ENCODE measurements at regions not wholly inside any gene's neighbourhood (a gene's known extent, or its start where the extent isn't known, plus 50 kb on each side); places are given as distances from the start of the nearest gene placed in this dataset.
"Not testable (repeated sequence)": the region's sequence is repeated elsewhere in the genome, so short reads cannot be mapped to it uniquely, and the experiment has no call there.

GRCh38 chr15:28789401-28790114, 58.9 kb downstream of the GOLGA6L7 start:
- DNase-seq (ENCODE audit: low spot score): peak; percentile 38

GRCh38 chr15:28788649-28789400, 59.6 kb downstream of the GOLGA6L7 start:
- DNase-seq (ENCODE audit: low spot score): not testable (repeated sequence)

- not testable (repeated sequence) for DNase-seq (ENCODE audit: low spot score)
Observed at GRCh38 chr15:28788176-28788575, 60.3 kb downstream of the GOLGA6L7 start.

- DNase-seq (ENCODE audit: low spot score): no peak
Observed at GRCh38 chr15:28786521-28786920, 61.9 kb downstream of the GOLGA6L7 start.

- DNase-seq (ENCODE audit: low spot score): not testable (repeated sequence)
Observed at GRCh38 chr15:28784347-28785163, 63.9 kb downstream of the GOLGA6L7 start.

GRCh38 chr15:28783873-28784272, 64.6 kb downstream of the GOLGA6L7 start:
- DNase-seq (ENCODE audit: low spot score): no peak

GRCh38 chr15:28783466-28783865, 65.0 kb downstream of the GOLGA6L7 start:
- DNase-seq (ENCODE audit: low spot score): no peak

GRCh38 chr15:28778397-28778796, 66.2 kb upstream of the GOLGA8M start:
- DNase-seq (ENCODE audit: low spot score): not testable (repeated sequence)

GRCh38 chr15:28772857-28773256, 60.6 kb upstream of the GOLGA8M start:
- not testable (repeated sequence) for DNase-seq (ENCODE audit: low spot score)

Measured in cerebellar cortex (tissue), 1 donor.